B cell (primary cell): ENCODE measurements at regions not wholly inside any gene's neighbourhood (a gene's known extent, or its start where the extent isn't known, plus 50 kb on each side); places are given as distances from the start of the nearest gene placed in this dataset.

ENCODE experiments used
- ATAC-seq: fragments of 200-7000 bp; cut with Tn5 transposase; one replicate; pipeline ENCODE4 v1.10.0; 2021; ENCODE audit warnings: low read depth, mild to moderate bottlenecking, moderate number of reproducible peaks, moderate library complexity
- CTCF ChIA-PET: fragments of 350-600 bp; sonication (Branson Sonifier 250); formaldehyde crosslinking; loops from one replicate; lab custom pipeline; 2021; ENCODE audit warnings: antibody characterized with exemption, inconsistent platforms; lab: Charles Lee
- POLR2A ChIA-PET: fragments of 350-600 bp; sonication (Branson Sonifier 250); formaldehyde crosslinking; loops from one replicate; lab custom pipeline; 2021; ENCODE audit warnings: antibody characterized with exemption; lab: Charles Lee
- DNase-seq: peaks from one replicate; pipeline ENCODE4 v3.0.0; 2013
- H2AFZ ChIP-seq: 2 replicates; pipeline ENCODE4 v1.6.1; 2012; ENCODE audit warnings: mild to moderate bottlenecking, low read depth, low read length; ENCODE audit not compliant: insufficient read depth, poor library complexity, severe bottlenecking
- H3K27ac ChIP-seq, 2 donors: 1 replicate in 1 of 2; 2 replicates in 1 of 2; pipeline ENCODE4 v1.5.1; 2012 to 2013; ENCODE audit warnings: low read length in 2 of 2, mild to moderate bottlenecking in 2 of 2, moderate library complexity in 1 of 2
- H3K27me3 ChIP-seq, 4 experiments: fragments of 200-600 bp in 1 of 4; sonication (generic) in 1 of 4; replicated peaks in 1 of 4; 1 replicate in 2 of 4; 2 replicates in 2 of 4; pipeline versions ENCODE4 v1.6.1 to v1.7.0; 2013 to 2016; ENCODE audit warnings: low read length in 3 of 4, mild to moderate bottlenecking in 2 of 4, mixed read lengths in 1 of 4, moderate library complexity in 1 of 4; ENCODE audit not compliant: insufficient read depth in 4 of 4, control insufficient read depth in 3 of 4; ENCODE audit errors: control extremely low read depth in 1 of 4
- H3K36me3 ChIP-seq, 2 experiments: replicated peaks in 1 of 2; 1 replicate in 1 of 2; 2 replicates in 1 of 2; pipeline versions ENCODE4 v1.6.1 to v1.7.1; 2013; ENCODE audit warnings: low read length in 1 of 2; ENCODE audit not compliant: insufficient read depth in 2 of 2, control insufficient read depth in 1 of 2; ENCODE audit errors: control extremely low read depth in 1 of 2, extremely low read depth in 1 of 2
- H3K4me1 ChIP-seq, 2 donors: fragments of 200-600 bp in 1 of 2; sonication (generic) in 1 of 2; 1 replicate in 1 of 2; 2 replicates in 1 of 2; pipeline versions ENCODE4 v1.5.1 to v1.6.1; 2013 to 2017; ENCODE audit warnings: low read length in 2 of 2; ENCODE audit not compliant: control insufficient read depth in 2 of 2, insufficient read depth in 2 of 2
- H3K4me2 ChIP-seq: replicated peaks from 2 replicates; pipeline ENCODE3; 2012; ENCODE audit warnings: mild to moderate bottlenecking, low read depth, low read length; ENCODE audit not compliant: poor library complexity, severe bottlenecking
- H3K4me3 ChIP-seq, 5 experiments: fragments of 200-600 bp in 1 of 5; sonication (generic) in 1 of 5; 1 replicate in 3 of 5; 2 replicates in 2 of 5; pipeline versions ENCODE4 v1.5.1 to v1.7.0; 2011 to 2016; ENCODE audit warnings: low read length in 4 of 5, mild to moderate bottlenecking in 4 of 5, low read depth in 2 of 5, control low read depth in 1 of 5, moderate library complexity in 1 of 5; ENCODE audit not compliant: insufficient read depth in 1 of 5; ENCODE audit errors: control extremely low read depth in 1 of 5, extremely low read depth in 1 of 5
- H3K79me2 ChIP-seq: fragments of 200-600 bp; sonication (generic); one replicate; pipeline ENCODE4 v1.6.0; 2016; ENCODE audit warnings: low read length; ENCODE audit not compliant: control insufficient read depth, insufficient read depth
- H3K9ac ChIP-seq: fragments of 200-600 bp; sonication (generic); 2 replicates; pipeline ENCODE4 v1.6.1; 2017; ENCODE audit warnings: mild to moderate bottlenecking, low read length, moderate library complexity
- H3K9me3 ChIP-seq, 3 donors: one replicate each; pipeline versions ENCODE4 v1.6.1 to v1.7.1; 2013; ENCODE audit warnings: low read length in 2 of 3; ENCODE audit not compliant: control insufficient read depth in 2 of 3, insufficient read depth in 1 of 3; ENCODE audit errors: control extremely low read depth in 1 of 3
- H4K20me1 ChIP-seq: 2 replicates; pipeline ENCODE4 v1.6.0; 2012; ENCODE audit warnings: mild to moderate bottlenecking, low read length; ENCODE audit not compliant: insufficient read depth, control insufficient read depth, poor library complexity, severe bottlenecking
- H3K27ac Mint-ChIP-seq: one replicate; pipeline ENCODE4 v1.8.0; 2021; ENCODE audit warnings: mixed read lengths
- H3K27me3 Mint-ChIP-seq: one replicate; pipeline ENCODE4 v1.8.0; 2021; ENCODE audit warnings: mixed read lengths
- H3K4me1 Mint-ChIP-seq: one replicate; pipeline ENCODE4 v1.8.0; 2021; ENCODE audit warnings: mixed read lengths
- H3K4me3 Mint-ChIP-seq: one replicate; pipeline ENCODE4 v1.8.0; 2021; ENCODE audit warnings: mixed read lengths
- H3K9me3 Mint-ChIP-seq: one replicate; pipeline ENCODE4 v1.8.0; 2022; ENCODE audit warnings: mixed read lengths; ENCODE audit not compliant: insufficient read depth
- EZH2 ChIP-seq: IDR thresholded peaks from 2 replicates; pipeline ENCODE4 v1.6.1; 2012; ENCODE audit warnings: borderline replicate concordance, low read depth, mild to moderate bottlenecking, moderate library complexity, low read length; ENCODE audit not compliant: insufficient read depth, poor library complexity, severe bottlenecking
- WGBS: methylation state at CpG from one replicate; pipeline ENCODE4 v1.1.5; 2013; ENCODE audit warnings: missing lambda C conversion rate; ENCODE audit not compliant: insufficient coverage; 5-methylcytosine and 5-hydroxymethylcytosine counted together
- intact Hi-C: fragments of 100-400 bp; cut with micrococcal nuclease; formaldehyde crosslinking; loops from one replicate; pipeline ENCODE4 v1.10.0; 2022
- TF ChIP-seq, protein P1 (sequence below): fragments of 200-600 bp; IDR thresholded peaks from one replicate; pipeline ENCODE4 v1.8.0; 2022; ENCODE audit warnings: antibody characterized with exemption, mild to moderate bottlenecking

DNA sequence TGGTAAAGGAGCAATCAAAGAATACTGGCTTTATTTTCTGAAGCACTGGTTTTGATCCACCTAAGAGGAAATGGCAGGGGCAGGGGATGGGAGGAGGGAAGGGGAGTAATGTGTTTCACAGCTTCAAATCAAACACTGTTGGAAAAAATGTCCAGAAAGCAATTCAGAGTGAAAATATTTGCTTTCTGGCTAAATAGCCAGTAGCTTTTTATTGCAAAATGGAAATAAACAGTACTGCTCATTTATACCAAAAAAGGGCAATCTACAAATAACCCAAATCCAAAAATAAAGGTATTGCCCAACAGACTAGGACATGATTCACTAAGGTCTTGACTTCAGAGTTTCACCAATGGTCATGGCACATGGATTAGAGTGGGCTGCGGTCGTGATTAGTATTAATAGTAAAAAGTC lies 279.3 kb upstream of the THBS1 start:
- Mint-ChIP-seq H3K27ac (no peak overlapping the region), H3K4me1 (no peaks in the 10 kb centered on the region), H3K9me3 (no peaks in the 10 kb centered on the region), H3K4me3 (no peak overlapping the region), H3K27me3 (peaks cover 18% of the 10 kb centered on the region)
- no peak for ATAC-seq
- Histone ChIP-seq H3K27me3 (no peaks in the 10 kb centered on the region), H3K4me2 (no peak overlapping the region), H2AFZ (no peak overlapping the region), H3K27ac (no peak overlapping the region), H3K9ac (no peak overlapping the region), H3K79me2 (no peaks in the 10 kb centered on the region), H3K9me3 (peaks cover 0 to 2% (median 0%) of the 10 kb centered on the region in 3 donors), H4K20me1 (no peaks in the 10 kb centered on the region), H3K4me1 (no peaks in the 10 kb centered on the region), H3K36me3 (no peaks in the 10 kb centered on the region), H3K4me3 (no peak overlapping the region)
- WGBS = no CpG with 5 or more reads among the region's 2 CpGs
- CTCF ChIA-PET = no interaction called here
- no peak for DNase-seq
- intact Hi-C loops = no loop called here
- POLR2A ChIA-PET = no interaction called here
- TF ChIP-seq, protein P1, sequence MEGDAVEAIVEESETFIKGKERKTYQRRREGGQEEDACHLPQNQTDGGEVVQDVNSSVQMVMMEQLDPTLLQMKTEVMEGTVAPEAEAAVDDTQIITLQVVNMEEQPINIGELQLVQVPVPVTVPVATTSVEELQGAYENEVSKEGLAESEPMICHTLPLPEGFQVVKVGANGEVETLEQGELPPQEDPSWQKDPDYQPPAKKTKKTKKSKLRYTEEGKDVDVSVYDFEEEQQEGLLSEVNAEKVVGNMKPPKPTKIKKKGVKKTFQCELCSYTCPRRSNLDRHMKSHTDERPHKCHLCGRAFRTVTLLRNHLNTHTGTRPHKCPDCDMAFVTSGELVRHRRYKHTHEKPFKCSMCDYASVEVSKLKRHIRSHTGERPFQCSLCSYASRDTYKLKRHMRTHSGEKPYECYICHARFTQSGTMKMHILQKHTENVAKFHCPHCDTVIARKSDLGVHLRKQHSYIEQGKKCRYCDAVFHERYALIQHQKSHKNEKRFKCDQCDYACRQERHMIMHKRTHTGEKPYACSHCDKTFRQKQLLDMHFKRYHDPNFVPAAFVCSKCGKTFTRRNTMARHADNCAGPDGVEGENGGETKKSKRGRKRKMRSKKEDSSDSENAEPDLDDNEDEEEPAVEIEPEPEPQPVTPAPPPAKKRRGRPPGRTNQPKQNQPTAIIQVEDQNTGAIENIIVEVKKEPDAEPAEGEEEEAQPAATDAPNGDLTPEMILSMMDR = no peak
- no peak for TF ChIP-seq EZH2

DNA sequence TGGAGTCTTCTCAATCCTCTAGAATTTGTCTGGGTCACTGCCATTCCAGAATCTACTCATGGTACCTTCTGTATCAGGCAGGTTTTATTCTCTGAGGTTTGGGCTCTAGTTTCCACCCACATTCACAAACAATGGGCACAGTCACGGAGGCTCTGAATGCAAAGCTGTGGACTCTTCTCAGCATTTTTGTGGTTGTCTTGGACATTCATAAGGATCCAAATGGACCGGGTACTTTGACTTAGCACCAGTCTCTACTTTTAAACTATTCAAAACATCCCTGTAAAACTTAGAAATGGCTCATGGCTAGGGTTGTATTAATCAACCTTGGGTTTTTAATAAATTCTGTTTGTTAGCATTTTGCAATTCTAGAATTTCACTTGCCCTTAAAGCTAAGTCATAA lies 277.9 kb upstream of the THBS1 start:
- Mint-ChIP-seq H3K4me1 (no peaks in the 10 kb centered on the region), H3K27ac (no peak overlapping the region), H3K27me3 (peaks cover 14% of the 10 kb centered on the region), H3K9me3 (peaks cover 2% of the 10 kb centered on the region), H3K4me3 (no peak overlapping the region)
- ChIA-PET CTCF (no interaction called here), POLR2A (no interaction called here)
- H3K27ac ChIP-seq = no peak overlapping the region
- intact Hi-C loops = no loop called here
- ATAC-seq = no peak
- peaks cover 0 to 2% (median 0%) of the 10 kb centered on the region in 3 donors for H3K9me3 ChIP-seq
- DNase-seq = no peak
- H3K4me2 ChIP-seq = no peak overlapping the region
- no peak overlapping the region for H3K4me3 ChIP-seq
- no peaks in the 10 kb centered on the region for H4K20me1 ChIP-seq
- H3K4me1 ChIP-seq = no peaks in the 10 kb centered on the region
- no CpG with 5 or more reads among the region's 2 CpGs for WGBS
- no peaks in the 10 kb centered on the region for H3K27me3 ChIP-seq
- H3K9ac ChIP-seq = no peak overlapping the region
- TF ChIP-seq, protein P1 = no peak
- TF ChIP-seq EZH2 = no peak
- no peak overlapping the region for H2AFZ ChIP-seq
- H3K36me3 ChIP-seq = no peaks in the 10 kb centered on the region
- H3K79me2 ChIP-seq = no peaks in the 10 kb centered on the region
